ENCODE measurements at regions not wholly inside any gene's neighbourhood (a gene's known extent, or its start where the extent isn't known, plus 50 kb on each side); places are given as distances from the start of the nearest gene placed in this dataset.
"Not testable (repeated sequence)": the region's sequence is repeated elsewhere in the genome, so short reads cannot be mapped to it uniquely, and the experiment has no call there.

DNA sequence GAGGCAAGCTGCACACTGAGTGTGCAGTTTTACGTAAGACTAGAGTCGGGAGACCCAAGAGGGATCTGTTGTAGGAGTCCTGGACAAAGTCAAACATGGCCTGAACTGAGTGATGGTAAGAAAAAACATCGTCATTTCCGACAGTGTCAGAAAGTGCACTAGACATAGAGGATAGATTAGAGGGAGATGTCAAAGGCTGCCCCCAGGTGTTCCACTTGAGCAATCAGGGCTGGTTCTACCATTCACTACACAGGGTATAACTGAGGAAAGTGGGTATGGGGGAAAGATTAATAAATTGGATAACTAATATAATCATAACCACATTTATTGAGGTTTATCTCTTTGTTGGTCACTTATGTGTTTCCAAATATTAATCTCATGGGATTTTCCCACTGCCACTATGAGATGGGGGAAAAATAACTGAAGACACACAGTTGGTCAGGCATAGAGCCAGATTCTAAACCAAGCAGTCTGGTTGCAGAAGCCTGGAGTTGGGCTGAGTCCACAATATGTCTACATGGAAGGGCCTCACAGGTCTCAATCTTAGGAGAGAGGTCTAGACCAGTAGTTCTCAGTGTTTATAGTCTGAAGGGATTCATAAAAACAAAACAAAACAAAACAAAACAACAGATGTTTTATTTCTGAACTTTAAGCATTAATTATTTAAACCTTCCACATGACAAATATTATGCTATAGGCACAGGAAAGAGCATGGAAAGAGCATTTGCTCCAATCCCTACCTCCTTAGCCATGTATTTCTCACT lies 766.5 kb downstream of the NTRK3 start:
- no peak overlapping the region for H3K4me3 Mint-ChIP-seq

DNA sequence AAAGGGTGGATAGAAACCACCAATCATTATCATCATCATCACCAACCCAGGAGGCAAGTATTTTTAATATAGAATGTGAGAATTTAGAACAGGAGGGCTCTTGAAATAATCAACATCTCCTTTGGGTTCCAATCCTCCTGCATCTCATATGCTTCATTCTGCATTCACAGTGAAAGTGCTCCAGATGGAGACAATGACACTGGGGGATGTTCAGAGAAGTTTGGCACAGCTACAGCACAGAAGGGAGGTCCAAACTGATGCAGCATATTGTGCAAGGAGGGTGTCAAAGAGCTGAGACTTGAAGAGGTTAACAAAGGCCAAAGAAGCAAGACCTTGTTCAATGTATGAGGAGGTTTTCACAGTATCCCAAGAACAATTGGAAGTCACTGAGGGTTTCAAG lies 767.1 kb downstream of the NTRK3 start:
- Mint-ChIP-seq H3K27me3 (peaks cover 4% of the 10 kb centered on the region), H3K4me3 (no peak overlapping the region), H3K27ac (no peak overlapping the region), H3K9me3 (no peaks in the 10 kb centered on the region), H3K4me1 (ENCODE audit: low read depth) (no peaks in the 10 kb centered on the region), H3K36me3 (ENCODE audit: low read depth) (no peaks in the 10 kb centered on the region)
- DNase-seq: no peak

More for the DNA sequence above, 766.5 kb downstream of the NTRK3 start:
- no peaks in the 10 kb centered on the region for H3K36me3 Mint-ChIP-seq (ENCODE audit: low read depth)
- no peak overlapping the region for H3K27ac Mint-ChIP-seq
- peaks cover 4% of the 10 kb centered on the region for H3K27me3 Mint-ChIP-seq
- no peak for DNase-seq
- no peaks in the 10 kb centered on the region for H3K4me1 Mint-ChIP-seq (ENCODE audit: low read depth)
- H3K9me3 Mint-ChIP-seq: no peaks in the 10 kb centered on the region

DNA sequence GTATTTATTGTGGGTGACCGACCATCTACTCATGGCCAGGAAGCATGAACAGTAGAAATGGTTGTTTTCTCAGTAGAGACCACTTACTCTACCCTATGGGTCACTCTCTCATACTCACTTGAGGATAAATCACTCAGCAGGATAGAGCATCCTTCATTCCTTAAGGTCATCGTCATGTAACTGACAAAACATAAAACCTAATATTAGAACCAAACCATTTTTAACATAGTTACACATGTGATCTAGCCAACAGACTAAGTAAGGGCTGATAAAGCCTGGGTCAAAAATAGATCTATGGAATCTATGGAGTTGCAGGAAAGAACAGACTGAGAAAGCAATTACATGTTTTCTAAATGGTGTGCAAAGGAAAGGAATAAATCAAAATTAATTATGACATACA lies 769.1 kb downstream of the NTRK3 start:
- Mint-ChIP-seq H3K4me1 (ENCODE audit: low read depth) (no peaks in the 10 kb centered on the region), H3K4me3 (no peak overlapping the region), H3K27ac (no peak overlapping the region), H3K36me3 (ENCODE audit: low read depth) (no peaks in the 10 kb centered on the region), H3K9me3 (no peaks in the 10 kb centered on the region), H3K27me3 (no peaks in the 10 kb centered on the region)
- DNase-seq: no peak

DNA sequence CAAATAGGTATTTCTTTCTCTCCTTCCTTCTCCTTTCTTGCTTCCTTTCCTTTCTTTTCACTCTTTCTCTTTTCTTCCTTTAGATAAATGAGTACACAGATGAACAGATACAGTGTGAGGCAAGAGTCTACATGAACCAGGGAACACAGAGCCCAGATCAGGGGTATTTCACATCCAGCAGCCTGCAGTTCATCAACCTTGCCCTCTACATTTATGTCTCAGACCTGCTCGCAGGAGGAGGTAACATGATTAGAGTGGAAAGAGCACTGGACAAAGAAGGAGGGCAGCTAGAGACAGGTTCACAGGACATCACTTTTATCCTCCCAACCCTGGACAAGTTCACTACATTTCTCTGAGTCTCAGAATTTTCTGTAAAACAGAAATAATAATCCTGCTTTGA lies 773.1 kb downstream of the NTRK3 start:
- Mint-ChIP-seq H3K4me3 (no peak overlapping the region), H3K4me1 (ENCODE audit: low read depth) (no peaks in the 10 kb centered on the region), H3K27me3 (peaks cover 3% of the 10 kb centered on the region), H3K9me3 (no peaks in the 10 kb centered on the region), H3K36me3 (ENCODE audit: low read depth) (no peaks in the 10 kb centered on the region), H3K27ac (no peak overlapping the region)
- DNase-seq: no peak

DNA sequence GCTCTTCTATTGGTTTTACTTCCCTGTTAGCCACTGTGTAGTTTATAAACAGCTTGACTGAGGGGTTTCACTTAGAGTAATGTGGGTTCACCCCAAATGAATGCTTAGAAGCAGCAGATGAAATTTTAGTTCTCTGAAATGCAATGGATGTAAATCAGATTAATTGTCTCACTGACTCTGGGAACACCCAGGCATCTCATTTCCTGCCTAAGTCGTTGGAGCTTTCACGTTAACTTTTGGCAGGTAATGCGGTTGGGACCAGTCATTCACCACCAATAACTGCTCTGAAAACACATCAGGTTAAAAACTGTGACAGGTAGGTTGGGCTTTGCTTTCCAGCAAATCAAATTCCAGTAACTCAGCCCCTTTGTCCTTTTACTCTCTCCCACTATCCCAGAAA lies 775.4 kb downstream of the NTRK3 start:
- Mint-ChIP-seq H3K4me3 (no peak overlapping the region), H3K9me3 (no peaks in the 10 kb centered on the region), H3K4me1 (ENCODE audit: low read depth) (no peaks in the 10 kb centered on the region), H3K27me3 (peaks cover 10% of the 10 kb centered on the region), H3K36me3 (ENCODE audit: low read depth) (no peaks in the 10 kb centered on the region), H3K27ac (no peak overlapping the region)
- no peak for DNase-seq

DNA sequence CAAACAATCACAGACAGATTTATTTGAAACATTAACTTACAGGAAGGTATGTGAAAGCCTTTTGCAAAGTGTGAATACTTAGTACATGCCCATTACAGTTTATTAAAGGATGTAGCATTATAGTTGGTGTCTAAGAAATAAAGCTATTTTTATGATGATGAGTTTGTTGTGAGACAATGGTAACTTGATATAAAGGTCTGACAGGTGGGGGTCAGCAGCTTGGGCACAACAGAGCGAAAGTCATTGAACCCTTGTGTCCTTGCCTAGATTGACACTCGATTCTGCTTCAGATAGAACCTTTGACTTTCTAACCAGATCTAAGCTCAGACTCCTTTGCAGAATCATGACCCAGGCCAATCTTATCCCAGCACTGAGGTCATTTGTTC lies 777.9 kb downstream of the NTRK3 start:
- no peak for DNase-seq
- Mint-ChIP-seq H3K27ac (no peak overlapping the region), H3K4me1 (ENCODE audit: low read depth) (no peaks in the 10 kb centered on the region), H3K27me3 (peaks cover 10% of the 10 kb centered on the region), H3K36me3 (ENCODE audit: low read depth) (no peaks in the 10 kb centered on the region), H3K4me3 (no peak overlapping the region), H3K9me3 (no peaks in the 10 kb centered on the region)

DNA sequence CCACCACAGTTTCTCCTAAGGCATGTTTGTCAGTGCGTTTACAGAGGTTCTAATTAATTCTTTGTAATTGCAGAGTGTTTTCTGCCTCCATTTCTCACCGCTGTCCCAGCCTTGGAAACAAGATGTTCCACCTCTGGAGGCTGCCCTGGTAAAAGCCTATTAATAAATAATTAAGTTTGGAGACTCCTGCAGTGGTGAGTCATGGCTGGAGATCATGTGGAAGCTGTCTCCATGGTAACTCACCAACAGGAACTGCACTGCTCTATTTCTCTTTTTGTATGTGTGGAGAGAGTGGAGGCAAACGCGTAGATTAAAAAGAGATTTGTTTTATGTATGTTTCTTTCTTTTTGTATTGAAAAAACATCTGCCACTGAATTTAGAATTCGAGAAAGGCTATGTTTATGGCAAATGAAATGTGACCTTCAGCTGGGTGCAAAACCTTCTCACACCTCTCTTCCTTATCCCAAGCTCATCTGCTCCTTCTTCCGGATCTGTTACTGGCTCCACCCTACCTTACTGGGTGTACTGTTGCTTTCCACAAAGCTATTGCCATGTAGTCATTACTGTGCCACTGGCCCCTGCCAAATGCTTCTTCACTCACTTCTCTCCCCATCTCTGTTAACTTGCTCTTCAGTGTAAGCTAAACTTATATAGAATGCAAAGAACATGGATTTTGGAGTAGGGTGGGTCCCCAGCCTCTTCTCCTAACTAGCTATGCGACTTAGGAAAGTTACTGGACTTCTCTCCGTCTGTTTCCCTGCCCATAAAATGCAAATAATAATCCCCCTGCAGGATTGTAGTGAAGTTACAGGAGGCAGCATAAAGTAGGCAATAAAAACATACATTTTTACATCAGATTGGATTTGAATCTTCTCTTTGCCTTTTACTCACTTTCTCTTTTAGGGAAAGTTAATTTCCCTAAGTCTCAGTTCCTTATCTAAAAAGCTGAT lies 778.5 kb downstream of the NTRK3 start:
- no peak for DNase-seq
- no peak overlapping the region for H3K4me3 Mint-ChIP-seq
- peaks cover 10% of the 10 kb centered on the region for H3K27me3 Mint-ChIP-seq
- no peaks in the 10 kb centered on the region for H3K9me3 Mint-ChIP-seq
- H3K36me3 Mint-ChIP-seq (ENCODE audit: low read depth): no peaks in the 10 kb centered on the region
- H3K4me1 Mint-ChIP-seq (ENCODE audit: low read depth): no peaks in the 10 kb centered on the region
- no peak overlapping the region for H3K27ac Mint-ChIP-seq

DNA sequence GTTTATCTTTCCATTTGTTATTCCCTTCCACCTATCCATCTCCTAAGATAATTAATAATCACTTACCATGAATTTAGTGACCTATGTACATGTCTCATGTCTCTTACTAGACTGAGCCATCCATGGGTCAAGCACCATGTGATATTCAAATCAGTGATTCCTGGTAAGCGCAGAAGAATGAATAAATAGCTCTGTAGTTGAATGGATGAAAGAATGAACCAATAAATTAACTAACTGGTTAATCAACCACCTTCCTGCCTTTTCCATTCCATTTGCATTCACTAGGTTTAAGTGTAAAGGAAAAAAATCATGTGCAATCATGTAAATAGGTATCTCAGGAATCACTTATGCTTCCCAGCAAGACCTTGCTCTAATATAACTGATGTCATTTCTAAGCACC lies 779.5 kb downstream of the NTRK3 start:
- H3K4me3 Mint-ChIP-seq: no peak overlapping the region
- H3K9me3 Mint-ChIP-seq: no peaks in the 10 kb centered on the region
- DNase-seq: no peak
- H3K4me1 Mint-ChIP-seq (ENCODE audit: low read depth): no peaks in the 10 kb centered on the region
- H3K27me3 Mint-ChIP-seq: peaks cover 10% of the 10 kb centered on the region
- no peak overlapping the region for H3K27ac Mint-ChIP-seq
- no peaks in the 10 kb centered on the region for H3K36me3 Mint-ChIP-seq (ENCODE audit: low read depth)

DNA sequence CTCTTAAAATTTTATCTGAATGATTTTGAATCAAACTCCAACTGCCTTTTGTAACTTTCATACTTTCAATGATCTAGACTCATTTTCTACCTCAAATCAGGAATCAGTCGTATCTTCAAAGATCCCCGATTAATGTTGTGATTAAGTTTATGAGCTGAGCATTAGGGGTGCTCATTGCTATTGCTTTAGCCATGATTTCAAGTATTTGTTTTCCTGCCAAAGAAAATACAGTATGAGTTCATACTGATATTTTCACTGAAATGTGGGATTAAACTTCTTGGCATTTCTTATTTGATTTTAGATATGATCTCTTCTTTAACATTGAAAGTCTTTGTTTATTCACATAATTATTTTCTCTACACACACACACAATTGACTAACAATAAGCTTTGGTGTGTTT lies 785.6 kb downstream of the NTRK3 start:
- no peaks in the 10 kb centered on the region for H3K9me3 Mint-ChIP-seq
- H3K27me3 Mint-ChIP-seq: no peaks in the 10 kb centered on the region
- no peaks in the 10 kb centered on the region for H3K4me1 Mint-ChIP-seq (ENCODE audit: low read depth)
- H3K36me3 Mint-ChIP-seq (ENCODE audit: low read depth): no peaks in the 10 kb centered on the region
- no peak overlapping the region for H3K4me3 Mint-ChIP-seq
- H3K27ac Mint-ChIP-seq: no peak overlapping the region
- DNase-seq: no peak

DNA sequence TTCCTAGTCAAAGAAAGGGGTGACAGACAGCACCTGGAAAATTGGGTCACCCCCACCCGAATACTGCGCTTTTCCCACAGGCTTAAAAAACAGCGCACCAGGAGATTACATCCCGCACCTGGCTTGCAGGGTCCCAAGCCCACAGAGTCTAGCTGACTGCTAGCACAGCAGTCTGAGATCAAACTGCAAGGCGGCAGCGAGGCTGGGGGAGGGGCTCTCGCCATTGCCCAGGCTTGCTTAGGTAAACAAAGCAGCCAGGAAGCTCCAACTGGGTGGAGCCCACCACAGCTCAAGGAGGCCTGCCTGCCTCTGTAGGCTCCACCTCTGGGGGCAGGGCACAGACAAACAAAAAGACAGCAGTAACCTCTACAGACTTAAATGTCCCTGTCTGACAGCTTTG lies 792.6 kb downstream of the NTRK3 start:
- not testable (repeated sequence) for H3K4me3 Mint-ChIP-seq; H3K9me3 Mint-ChIP-seq; H3K36me3 Mint-ChIP-seq (ENCODE audit: low read depth); H3K4me1 Mint-ChIP-seq (ENCODE audit: low read depth); H3K27ac Mint-ChIP-seq; DNase-seq
- peaks cover 13% of the 10 kb centered on the region for H3K27me3 Mint-ChIP-seq

DNA sequence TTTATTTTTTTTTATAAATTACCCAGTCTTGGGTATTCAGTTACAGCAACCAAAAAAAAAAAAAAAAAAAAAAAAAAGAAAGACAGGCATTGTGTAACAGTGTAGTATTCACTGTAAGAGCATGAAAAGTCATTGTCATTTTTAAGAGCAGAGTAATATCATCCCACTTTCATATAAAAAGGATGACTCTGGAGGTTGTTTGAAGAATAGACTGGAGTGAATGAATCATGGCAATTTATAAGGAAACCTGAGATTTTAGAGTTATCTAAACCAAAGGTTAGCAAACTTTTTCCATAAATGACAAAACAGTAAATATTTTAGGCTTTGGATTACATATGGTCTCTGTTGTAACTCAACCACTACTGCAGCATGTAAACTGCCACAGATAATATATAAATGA lies 794.9 kb downstream of the NTRK3 start:
- Mint-ChIP-seq H3K9me3 (no peaks in the 10 kb centered on the region), H3K27ac (no peak overlapping the region), H3K27me3 (peaks cover 13% of the 10 kb centered on the region), H3K36me3 (ENCODE audit: low read depth) (no peaks in the 10 kb centered on the region), H3K4me1 (ENCODE audit: low read depth) (no peaks in the 10 kb centered on the region), H3K4me3 (no peak overlapping the region)
- no peak for DNase-seq

DNA sequence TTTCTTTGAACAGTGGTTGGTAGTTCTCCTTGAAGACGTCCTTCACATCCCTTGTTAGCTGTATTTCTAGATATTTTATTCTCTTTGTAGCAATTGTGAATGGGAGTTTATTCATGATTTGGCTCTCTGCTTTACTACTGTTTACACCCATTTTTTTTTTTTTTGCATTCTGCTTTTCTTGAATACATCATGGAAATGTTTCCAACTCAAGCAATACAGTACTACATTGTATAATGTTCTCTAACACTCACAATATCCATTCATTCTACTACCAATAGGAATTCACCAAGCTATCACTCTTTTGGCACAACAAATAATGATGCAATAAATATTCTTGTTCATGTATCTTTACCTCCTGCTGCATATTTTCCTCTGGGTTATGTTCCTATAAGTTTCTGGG lies 801.7 kb downstream of the NTRK3 start:
- Mint-ChIP-seq H3K27ac (no peak overlapping the region), H3K9me3 (no peaks in the 10 kb centered on the region), H3K4me3 (no peak overlapping the region), H3K36me3 (ENCODE audit: low read depth) (no peaks in the 10 kb centered on the region), H3K27me3 (peaks cover 8% of the 10 kb centered on the region), H3K4me1 (ENCODE audit: low read depth) (no peaks in the 10 kb centered on the region)
- DNase-seq: no peak

DNA sequence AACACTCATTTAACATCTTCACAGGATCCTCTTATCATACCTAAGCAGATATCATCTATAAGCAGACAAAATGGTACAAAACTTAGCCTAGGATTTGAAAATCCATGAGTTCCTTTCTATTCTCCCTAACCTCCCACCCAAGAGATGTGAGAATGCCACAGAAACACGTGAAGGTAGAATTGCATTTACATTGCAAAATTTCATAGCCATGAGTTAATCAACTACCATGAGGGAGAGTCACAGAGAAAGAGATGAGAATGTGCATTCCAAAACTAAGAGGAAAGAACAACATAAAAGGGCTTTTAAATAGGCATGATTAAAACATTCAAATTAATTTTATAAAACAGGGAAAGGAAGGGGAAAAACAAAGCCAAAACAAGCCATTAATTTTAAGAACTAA lies 806.2 kb downstream of the NTRK3 start:
- DNase-seq: no peak
- Mint-ChIP-seq H3K36me3 (ENCODE audit: low read depth) (no peaks in the 10 kb centered on the region), H3K4me1 (ENCODE audit: low read depth) (no peaks in the 10 kb centered on the region), H3K27ac (no peak overlapping the region), H3K9me3 (peaks cover 3% of the 10 kb centered on the region), H3K4me3 (no peak overlapping the region), H3K27me3 (no peaks in the 10 kb centered on the region)

DNA sequence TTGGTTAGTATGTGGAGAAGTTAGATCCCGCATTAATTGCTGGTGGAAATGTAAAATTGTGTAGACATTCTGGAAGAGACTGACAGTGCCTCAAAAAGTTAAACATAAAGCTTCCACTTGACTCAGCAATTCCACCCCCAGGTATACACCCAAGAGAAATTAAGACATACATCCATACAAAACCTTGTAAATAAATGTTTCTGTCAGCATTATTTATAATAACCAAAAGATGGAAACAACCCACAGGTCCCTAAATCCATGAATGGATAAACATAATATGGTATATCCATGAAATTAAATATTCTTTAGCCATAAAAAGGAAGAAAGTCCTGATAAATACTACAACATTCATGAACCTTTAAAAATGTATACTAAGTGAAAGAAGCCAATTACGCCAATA lies 817.4 kb downstream of the NTRK3 start:
- Mint-ChIP-seq H3K4me1 (ENCODE audit: low read depth) (no peaks in the 10 kb centered on the region), H3K9me3 (no peaks in the 10 kb centered on the region), H3K27me3 (peaks cover 3% of the 10 kb centered on the region), H3K36me3 (ENCODE audit: low read depth) (no peaks in the 10 kb centered on the region), H3K4me3 (no peak overlapping the region), H3K27ac (no peak overlapping the region)
- no peak for DNase-seq

DNA sequence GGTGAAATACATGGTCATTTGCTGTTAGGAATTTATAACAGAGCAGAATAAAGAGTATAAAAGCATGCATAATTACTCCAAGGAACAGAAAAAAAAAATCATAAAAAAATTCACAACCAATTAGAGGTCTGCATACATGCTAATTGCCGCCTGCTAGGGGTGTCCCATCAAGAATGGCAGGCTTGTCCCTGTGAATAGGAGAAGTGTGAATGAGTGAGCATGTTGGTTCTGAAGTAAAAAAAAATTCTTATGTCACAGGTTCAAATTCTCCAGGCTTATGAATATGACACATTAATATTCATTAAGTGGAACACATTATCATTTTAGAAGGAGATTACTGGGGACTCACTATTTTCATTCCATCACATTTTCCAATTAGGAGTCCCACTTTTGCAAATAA lies 822.7 kb downstream of the NTRK3 start:
- H3K27me3 Mint-ChIP-seq: peaks cover 16% of the 10 kb centered on the region
- H3K4me1 Mint-ChIP-seq (ENCODE audit: low read depth): no peaks in the 10 kb centered on the region
- no peak overlapping the region for H3K27ac Mint-ChIP-seq
- no peak overlapping the region for H3K4me3 Mint-ChIP-seq
- DNase-seq: no peak
- no peaks in the 10 kb centered on the region for H3K36me3 Mint-ChIP-seq (ENCODE audit: low read depth)
- no peaks in the 10 kb centered on the region for H3K9me3 Mint-ChIP-seq
